Bronchial epithelial cell (primary cell): ENCODE measurements at regions not wholly inside any gene's neighbourhood (a gene's known extent, or its start where the extent isn't known, plus 50 kb on each side); places are given as distances from the start of the nearest gene placed in this dataset.
A peak's percentile ranks its signal among the peaks of the same experiment; 100 is the strongest.

ENCODE experiments used
- DNase-seq: peaks from one replicate; pipeline ENCODE4 v3.0.0-alpha.2; 2010; ENCODE audit warnings: low read depth
- FAIRE-seq: peaks from 2 replicates; lab custom pipeline; 2011; peaks lifted over from hg19 to GRCh38; lab: Jason Lieb, UNC
- H3K27me3 ChIP-seq: 2 replicates; pipeline ENCODE4 v1.5.1; 2011; ENCODE audit warnings: low read length; ENCODE audit not compliant: control insufficient read depth, insufficient read depth
- H3K36me3 ChIP-seq: 2 replicates; pipeline ENCODE4 v1.5.1; 2011; ENCODE audit warnings: low read length; ENCODE audit not compliant: control insufficient read depth, insufficient read depth
- H3K4me3 ChIP-seq: 2 replicates; pipeline ENCODE4 v1.5.1; 2011; ENCODE audit warnings: mild to moderate bottlenecking, low read depth, low read length, control low read depth
- TF ChIP-seq, protein P1 (sequence below): IDR thresholded peaks from 2 replicates; pipeline ENCODE4 v1.5.1; 2011; ENCODE audit warnings: mild to moderate bottlenecking, moderate library complexity, low read length, control low read depth, inconsistent platforms; ENCODE audit not compliant: insufficient read depth, severe bottlenecking

DNA sequence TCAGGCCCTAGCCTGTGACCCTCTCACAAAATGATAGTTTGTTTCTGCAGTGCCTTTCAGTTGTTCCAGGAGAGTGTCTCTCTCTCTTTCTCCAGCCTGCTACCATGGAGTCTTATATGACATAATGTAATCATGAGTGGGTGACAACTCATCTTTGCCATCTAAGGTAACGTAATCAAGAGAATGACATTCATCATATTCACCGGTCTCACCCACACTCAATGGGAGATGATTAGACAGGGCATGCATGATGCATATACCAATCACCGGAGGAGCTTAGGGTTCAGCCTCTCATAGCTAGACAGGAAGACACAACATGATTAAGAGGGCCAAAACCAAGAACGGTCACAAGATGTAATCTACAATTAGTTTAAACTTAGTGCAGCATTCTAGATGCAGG lies 97.1 kb upstream of the FAM9B start:
- H3K4me3 ChIP-seq: no peak overlapping the region
- H3K27me3 ChIP-seq: no peaks in the 10 kb centered on the region
- H3K36me3 ChIP-seq: no peaks in the 10 kb centered on the region
- no peak for FAIRE-seq
- peak; percentile 64 for DNase-seq
- TF ChIP-seq, protein P1, sequence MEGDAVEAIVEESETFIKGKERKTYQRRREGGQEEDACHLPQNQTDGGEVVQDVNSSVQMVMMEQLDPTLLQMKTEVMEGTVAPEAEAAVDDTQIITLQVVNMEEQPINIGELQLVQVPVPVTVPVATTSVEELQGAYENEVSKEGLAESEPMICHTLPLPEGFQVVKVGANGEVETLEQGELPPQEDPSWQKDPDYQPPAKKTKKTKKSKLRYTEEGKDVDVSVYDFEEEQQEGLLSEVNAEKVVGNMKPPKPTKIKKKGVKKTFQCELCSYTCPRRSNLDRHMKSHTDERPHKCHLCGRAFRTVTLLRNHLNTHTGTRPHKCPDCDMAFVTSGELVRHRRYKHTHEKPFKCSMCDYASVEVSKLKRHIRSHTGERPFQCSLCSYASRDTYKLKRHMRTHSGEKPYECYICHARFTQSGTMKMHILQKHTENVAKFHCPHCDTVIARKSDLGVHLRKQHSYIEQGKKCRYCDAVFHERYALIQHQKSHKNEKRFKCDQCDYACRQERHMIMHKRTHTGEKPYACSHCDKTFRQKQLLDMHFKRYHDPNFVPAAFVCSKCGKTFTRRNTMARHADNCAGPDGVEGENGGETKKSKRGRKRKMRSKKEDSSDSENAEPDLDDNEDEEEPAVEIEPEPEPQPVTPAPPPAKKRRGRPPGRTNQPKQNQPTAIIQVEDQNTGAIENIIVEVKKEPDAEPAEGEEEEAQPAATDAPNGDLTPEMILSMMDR: no peak

DNA sequence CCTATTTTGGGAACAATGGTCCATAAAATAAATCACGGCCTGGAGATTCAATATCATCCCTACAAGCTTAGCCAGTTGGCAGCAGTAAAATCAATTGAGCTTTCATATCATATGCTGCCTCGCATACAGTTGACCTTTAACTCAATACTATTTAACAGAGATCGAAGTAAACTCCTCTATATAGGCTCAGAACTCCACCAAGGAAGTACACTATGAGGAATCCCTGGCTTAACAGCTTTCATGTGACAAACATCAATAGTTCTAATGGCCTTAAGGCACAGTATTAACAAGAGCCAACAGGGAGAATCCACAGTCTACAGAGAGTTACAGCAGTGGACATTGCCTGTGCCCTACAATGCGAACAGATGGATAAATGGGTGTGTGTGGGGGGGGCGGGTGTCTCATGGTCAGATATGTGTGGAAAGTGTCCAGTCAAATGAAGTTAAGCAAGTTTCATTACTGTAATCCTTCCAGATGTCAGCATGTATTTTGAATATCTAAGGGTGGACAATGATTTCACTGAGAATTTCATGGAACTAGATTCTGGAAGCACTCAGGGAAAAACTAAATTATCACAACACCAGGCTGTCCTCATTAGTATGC lies 98.2 kb upstream of the FAM9B start:
- DNase-seq (no peak), FAIRE-seq (no peak)
- Histone ChIP-seq H3K4me3 (no peak overlapping the region), H3K36me3 (no peaks in the 10 kb centered on the region), H3K27me3 (no peaks in the 10 kb centered on the region)
- TF ChIP-seq, protein P1: no peak

DNA sequence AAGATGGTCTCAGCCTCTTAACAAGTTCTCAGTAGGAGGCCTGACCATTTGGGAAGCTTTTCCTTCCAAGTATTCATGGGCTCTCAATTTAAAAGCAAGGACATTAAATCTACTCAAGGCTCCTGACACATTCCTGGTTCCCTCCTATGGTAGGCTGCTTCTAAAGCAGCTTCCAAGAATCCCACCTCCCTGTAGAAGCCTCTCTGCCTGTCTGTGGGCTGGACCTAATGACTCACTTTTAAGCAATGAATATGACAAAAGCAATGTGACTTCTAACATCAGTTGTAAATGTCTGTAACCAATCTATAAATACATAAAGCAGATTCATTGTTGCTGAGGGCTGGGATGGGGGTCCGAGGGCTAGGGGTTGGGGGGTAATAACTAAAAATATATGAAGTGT lies 99.5 kb upstream of the FAM9B start:
- Histone ChIP-seq H3K4me3 (no peak overlapping the region), H3K36me3 (no peaks in the 10 kb centered on the region), H3K27me3 (no peaks in the 10 kb centered on the region)
- no peak for FAIRE-seq
- TF ChIP-seq, protein P1: no peak
- peak; percentile 8 for DNase-seq

DNA sequence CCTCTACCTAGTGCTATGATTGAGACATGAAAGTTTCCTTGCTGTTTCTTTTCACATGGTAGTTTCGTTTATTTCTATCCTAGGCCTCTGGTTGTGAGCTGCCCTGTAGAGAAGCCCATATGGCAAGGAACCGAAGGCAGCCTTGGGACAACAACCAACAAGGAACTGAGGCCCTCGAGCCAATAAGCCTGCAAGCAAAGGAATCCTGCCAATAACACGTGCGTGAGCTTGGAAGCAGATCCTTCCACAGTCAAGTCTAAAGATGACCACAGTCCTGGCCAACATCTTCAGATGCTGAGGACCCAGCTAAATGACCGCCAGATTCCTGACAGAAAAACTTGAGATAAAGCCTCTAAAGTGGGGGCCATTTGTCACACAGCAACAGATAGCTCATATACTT lies 100.4 kb upstream of the FAM9B start:
- H3K27me3 ChIP-seq: no peaks in the 10 kb centered on the region
- FAIRE-seq (no peak), DNase-seq (no peak)
- TF ChIP-seq, protein P1: no peak
- H3K4me3 ChIP-seq: no peak overlapping the region
- no peaks in the 10 kb centered on the region for H3K36me3 ChIP-seq

DNA sequence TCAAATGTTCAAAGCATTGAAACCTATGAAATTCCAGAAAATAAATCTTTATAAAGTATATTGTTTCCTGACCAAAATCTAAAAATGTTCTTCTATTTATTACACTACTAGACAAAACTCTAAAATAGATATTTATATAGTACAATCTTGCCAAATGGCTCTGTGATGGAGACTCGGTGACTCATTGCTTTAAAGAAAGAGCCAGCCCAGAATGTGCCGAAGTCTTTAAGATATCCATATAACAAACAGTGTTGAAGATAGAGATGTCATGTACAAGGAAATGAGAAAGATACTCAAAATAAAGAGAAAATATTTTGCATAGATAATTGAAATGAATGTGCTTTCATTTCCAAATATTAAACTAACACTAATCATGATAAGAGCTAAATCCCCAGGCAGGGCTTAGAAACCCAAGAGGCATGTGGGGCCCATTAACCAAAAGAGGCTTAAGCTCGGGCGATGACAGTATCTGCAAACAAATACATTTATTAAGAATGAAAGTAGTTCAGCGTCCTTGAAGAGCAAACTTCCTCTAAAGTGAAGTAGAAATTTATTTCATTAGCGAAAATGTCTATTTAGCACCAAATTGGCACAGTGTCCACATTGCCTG lies 102.1 kb upstream of the FAM9B start:
- no peaks in the 10 kb centered on the region for H3K27me3 ChIP-seq
- no peaks in the 10 kb centered on the region for H3K36me3 ChIP-seq
- H3K4me3 ChIP-seq: no peak overlapping the region
- DNase-seq (peak; percentile 0), FAIRE-seq (no peak)
- TF ChIP-seq, protein P1: no peak

DNA sequence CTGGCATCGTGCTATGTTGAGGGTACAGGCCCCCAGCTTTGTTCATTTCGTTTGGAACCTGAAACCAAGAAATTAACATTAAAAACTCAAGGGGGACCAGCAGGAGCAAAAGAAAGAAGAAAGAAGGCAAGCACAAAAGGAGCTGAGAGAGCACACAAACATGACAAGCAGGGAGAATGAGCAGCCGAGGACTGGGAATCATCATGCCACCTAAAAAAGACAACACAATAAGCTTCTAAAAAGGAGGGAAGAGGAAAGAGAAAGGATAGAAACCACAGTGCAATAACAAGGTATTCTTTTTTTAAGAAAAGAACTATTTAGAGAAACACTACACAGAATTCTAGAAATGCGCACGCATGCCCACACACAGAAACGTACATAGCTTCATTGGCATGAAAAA lies 103.2 kb upstream of the FAM9B start:
- H3K36me3 ChIP-seq: no peaks in the 10 kb centered on the region
- FAIRE-seq (no peak), DNase-seq (no peak)
- H3K27me3 ChIP-seq: no peaks in the 10 kb centered on the region
- H3K4me3 ChIP-seq: no peak overlapping the region
- TF ChIP-seq, protein P1: no peak
